ENCODE measurements at regions not wholly inside any gene's neighbourhood (a gene's known extent, or its start where the extent isn't known, plus 50 kb on each side); places are given as distances from the start of the nearest gene placed in this dataset. TPM values are rescaled to one million over a fixed set of nuclear protein-coding genes. Genes with fewer than 3 reads are reported as not detected.

- Mint-ChIP-seq H3K4me1 (no peaks in the 10 kb centered on the region), H3K4me3 (no peak overlapping the region), H3K36me3 (ENCODE audit: low read depth) (no peaks in the 10 kb centered on the region), H3K27me3 (no peaks in the 10 kb centered on the region), H3K27ac (no peak overlapping the region), H3K9me3 (no peaks in the 10 kb centered on the region)
- CTCF ChIA-PET, result no interaction called here
- POLR2A ChIA-PET, result no interaction called here
- no peak for DNase-seq
These were observed 75.1 kb upstream of the ADCY2 start for GRCh38 chr5:7320701-7321301.

- no peaks in the 10 kb centered on the region for H3K9me3 Mint-ChIP-seq
These were observed 74.2 kb upstream of the ADCY2 start for GRCh38 chr5:7321724-7322123.

DNA sequence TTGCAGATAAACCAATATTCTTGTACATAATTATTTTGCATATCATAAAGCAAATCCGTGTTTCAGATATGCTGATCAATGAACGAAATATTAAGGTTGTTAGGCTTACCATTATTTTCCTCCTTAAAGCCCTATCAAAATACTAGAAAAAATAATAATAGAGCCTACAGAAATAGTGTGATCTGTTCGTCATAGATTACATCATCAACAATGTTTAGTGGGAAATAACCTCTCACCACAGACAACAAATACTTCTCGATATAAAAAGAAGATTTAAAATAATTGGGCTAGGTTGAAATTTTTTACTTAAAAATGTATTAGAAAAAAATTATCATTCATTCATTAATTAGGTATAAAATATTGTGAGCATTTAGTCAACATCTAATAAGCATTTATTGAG is 71.0 kb upstream of the ADCY2 start:
- Mint-ChIP-seq H3K4me3 (no peak overlapping the region), H3K4me1 (no peaks in the 10 kb centered on the region), H3K27me3 (no peaks in the 10 kb centered on the region), H3K27ac (no peak overlapping the region), H3K9me3 (no peaks in the 10 kb centered on the region), H3K36me3 (ENCODE audit: low read depth) (no peaks in the 10 kb centered on the region)
- no peak for DNase-seq
- ChIA-PET CTCF (no interaction called here), POLR2A (no interaction called here)

More at GRCh38 chr5:7321724-7322123, 74.2 kb upstream of the ADCY2 start:
- ChIA-PET CTCF (interaction anchor here (0.6 kb wide), 1 partner anchor 41 kb away, joined by 4 read pairs; no protein-coding TSS in a partner anchor), POLR2A (no interaction called here)
- Mint-ChIP-seq H3K4me1 (no peaks in the 10 kb centered on the region), H3K27ac (no peak overlapping the region), H3K36me3 (ENCODE audit: low read depth) (no peaks in the 10 kb centered on the region), H3K4me3 (no peak overlapping the region), H3K27me3 (no peaks in the 10 kb centered on the region)
- DNase-seq, result no peak

DNA sequence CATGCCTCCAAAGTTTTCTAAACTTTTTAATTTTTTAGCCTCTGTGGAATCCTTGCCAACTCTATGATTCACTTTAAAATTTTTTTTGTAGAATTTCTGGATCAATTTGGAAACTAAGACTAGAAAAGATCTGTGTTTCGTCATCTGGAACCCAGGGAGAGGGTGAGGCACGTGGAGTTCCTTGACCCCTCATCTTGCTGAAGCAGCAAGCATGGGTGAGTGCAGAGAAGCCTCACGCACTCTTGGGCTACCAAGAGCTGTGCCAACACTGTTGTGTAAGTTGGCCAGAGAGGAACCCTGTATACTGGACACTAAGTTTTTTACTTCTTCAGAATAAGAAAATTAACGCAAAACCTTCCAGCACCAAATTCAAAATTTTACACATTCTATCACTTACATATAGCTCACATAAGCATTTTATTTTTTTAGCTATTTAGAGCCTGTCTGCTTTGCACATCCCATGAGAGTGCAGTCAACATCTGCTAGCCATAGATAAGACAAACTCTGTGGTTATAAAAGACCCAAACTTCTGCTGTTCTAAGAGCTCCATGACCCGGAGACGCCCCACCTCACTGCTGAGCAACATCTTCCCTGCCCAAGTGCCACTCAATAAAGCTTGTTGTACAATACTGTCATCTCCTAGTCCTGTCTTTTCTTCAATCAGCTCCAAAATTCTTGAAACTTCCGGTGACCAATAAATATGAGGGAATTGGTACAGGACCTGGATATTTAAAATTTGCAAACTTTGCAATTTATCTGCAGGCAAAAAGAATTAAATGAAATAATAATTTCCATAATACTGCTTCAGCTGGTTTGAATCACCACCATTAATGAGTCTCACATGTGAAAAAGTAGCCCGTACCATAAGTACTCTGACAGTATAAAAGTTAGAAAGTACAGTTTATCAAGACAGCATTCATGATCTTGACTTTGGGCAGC is 69.7 kb upstream of the ADCY2 start:
- Mint-ChIP-seq H3K4me1 (no peaks in the 10 kb centered on the region), H3K27me3 (no peaks in the 10 kb centered on the region), H3K36me3 (ENCODE audit: low read depth) (no peaks in the 10 kb centered on the region), H3K4me3 (no peak overlapping the region), H3K27ac (no peak overlapping the region), H3K9me3 (no peaks in the 10 kb centered on the region)
- CTCF ChIA-PET, result no interaction called here
- POLR2A ChIA-PET, result no interaction called here
- DNase-seq, result no peak

GRCh38 chr5:7329141-7329540 is 66.8 kb upstream of the ADCY2 start:
- CTCF ChIA-PET, result no interaction called here
- H3K9me3 Mint-ChIP-seq, result no peaks in the 10 kb centered on the region

GRCh38 chr5:7329712-7330111 is 66.2 kb upstream of the ADCY2 start:
- no peak for DNase-seq
- POLR2A ChIA-PET, result no interaction called here
- no peaks in the 10 kb centered on the region for H3K27me3 Mint-ChIP-seq

More at GRCh38 chr5:7329141-7329540, 66.8 kb upstream of the ADCY2 start:
- no peak overlapping the region for H3K27ac Mint-ChIP-seq
- H3K4me3 Mint-ChIP-seq, result no peak overlapping the region
- POLR2A ChIA-PET, result no interaction called here
- H3K36me3 Mint-ChIP-seq (ENCODE audit: low read depth), result no peaks in the 10 kb centered on the region
- DNase-seq, result no peak
- H3K27me3 Mint-ChIP-seq, result no peaks in the 10 kb centered on the region
- no peaks in the 10 kb centered on the region for H3K4me1 Mint-ChIP-seq

GRCh38 chr5:7330256-7330655 is 65.7 kb upstream of the ADCY2 start:
- H3K9me3 Mint-ChIP-seq, result no peaks in the 10 kb centered on the region
- no peak for DNase-seq
- ChIA-PET POLR2A (no interaction called here), CTCF (no interaction called here)
- H3K4me1 Mint-ChIP-seq, result no peaks in the 10 kb centered on the region
- H3K36me3 Mint-ChIP-seq (ENCODE audit: low read depth), result no peaks in the 10 kb centered on the region
- no peak overlapping the region for H3K4me3 Mint-ChIP-seq
- H3K27ac Mint-ChIP-seq, result no peak overlapping the region
- H3K27me3 Mint-ChIP-seq, result no peaks in the 10 kb centered on the region

More at GRCh38 chr5:7329712-7330111, 66.2 kb upstream of the ADCY2 start:
- Mint-ChIP-seq H3K9me3 (no peaks in the 10 kb centered on the region), H3K4me3 (no peak overlapping the region), H3K27ac (no peak overlapping the region), H3K36me3 (ENCODE audit: low read depth) (no peaks in the 10 kb centered on the region), H3K4me1 (no peaks in the 10 kb centered on the region)
- CTCF ChIA-PET, result no interaction called here

DNA sequence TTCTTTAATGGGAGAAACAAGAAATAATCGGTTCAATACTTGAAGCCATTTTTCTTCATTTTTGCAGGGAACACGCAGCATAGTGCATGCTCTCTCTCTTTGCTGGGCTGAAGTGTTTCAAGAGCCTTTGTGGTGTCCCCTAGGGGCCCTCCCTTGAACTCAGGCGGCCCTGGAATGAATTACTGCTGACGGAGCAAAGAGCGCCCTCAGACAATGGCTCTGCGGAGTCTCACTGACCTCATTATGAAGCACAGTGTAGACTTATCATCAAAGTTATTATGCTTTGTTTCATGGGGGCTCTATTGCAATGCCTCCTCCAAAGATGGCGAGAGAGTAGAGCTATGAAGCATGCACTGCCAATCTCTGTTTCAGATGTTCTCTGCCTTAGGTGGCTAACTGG is 64.8 kb upstream of the ADCY2 start:
- CTCF ChIA-PET, result no interaction called here
- no peak overlapping the region for H3K4me3 Mint-ChIP-seq
- H3K36me3 Mint-ChIP-seq (ENCODE audit: low read depth), result no peaks in the 10 kb centered on the region
- H3K4me1 Mint-ChIP-seq, result no peaks in the 10 kb centered on the region
- POLR2A ChIA-PET, result no interaction called here
- H3K27ac Mint-ChIP-seq, result no peak overlapping the region
- H3K27me3 Mint-ChIP-seq, result no peaks in the 10 kb centered on the region
- H3K9me3 Mint-ChIP-seq, result no peaks in the 10 kb centered on the region
- no peak for DNase-seq

Small RNA genes in the stretch of these regions (microRNA-seq; reads per million reads assigned to microRNA genes)
- gene MIR4278 (ENCODE audit: borderline microRNAs expressed, borderline replicate concordance), result not detected

All from activated CD4-positive, alpha-beta T cell treated with anti-CD3 and anti-CD28 coated beads, Interleukin-2, amount 10 ng/mL, durations not matched to agents 7 days and 5 days (primary cell).